Parathyroid adenoma (tissue), 2 donors: ENCODE measurements at regions not wholly inside any gene's neighbourhood (a gene's known extent, or its start where the extent isn't known, plus 50 kb on each side); places are given as distances from the start of the nearest gene placed in this dataset.

Experiments used
- H2AFZ ChIP-seq: fragments of 300-600 bp; sonication (generic); one replicate; pipeline ENCODE4 v1.7.0; 2017; ENCODE audit warnings: antibody characterized with exemption, mild to moderate bottlenecking
- H3K27ac ChIP-seq: fragments of 300-600 bp; sonication (generic); one replicate; pipeline ENCODE4 v1.7.0; 2017
- H3K27me3 ChIP-seq: fragments of 300-600 bp; sonication (generic); one replicate; pipeline ENCODE4 v1.7.0; 2017; ENCODE audit warnings: low read length; ENCODE audit not compliant: control insufficient read depth, insufficient read depth
- H3K36me3 ChIP-seq: fragments of 300-600 bp; sonication (generic); one replicate; pipeline ENCODE4 v1.7.0; 2017; ENCODE audit warnings: low read length; ENCODE audit not compliant: control insufficient read depth, insufficient read depth
- H3K4me1 ChIP-seq: fragments of 300-600 bp; sonication (generic); one replicate; pipeline ENCODE4 v1.7.0; 2017; ENCODE audit warnings: control low read depth
- H3K4me2 ChIP-seq: fragments of 300-600 bp; sonication (generic); one replicate; pipeline ENCODE4 v1.7.0; 2017; ENCODE audit warnings: low read length
- H3K4me3 ChIP-seq: fragments of 300-600 bp; sonication (generic); one replicate; pipeline ENCODE4 v1.7.0; 2017; ENCODE audit warnings: low read depth, low read length
- H3K79me2 ChIP-seq: fragments of 300-600 bp; sonication (generic); one replicate; pipeline ENCODE4 v1.7.0; 2017; ENCODE audit warnings: control low read depth
- H3K9ac ChIP-seq: fragments of 300-600 bp; sonication (generic); one replicate; pipeline ENCODE4 v1.7.0; 2017; ENCODE audit warnings: mild to moderate bottlenecking
- H3K9me3 ChIP-seq: fragments of 300-600 bp; sonication (generic); one replicate; pipeline ENCODE4 v1.7.0; 2017; ENCODE audit warnings: low read length; ENCODE audit not compliant: control insufficient read depth
- CTCF ChIP-seq: fragments of 300-600 bp; sonication (generic); IDR thresholded peaks from one replicate; pipeline ENCODE4 v1.7.0; 2017; ENCODE audit warnings: antibody characterized with exemption, mild to moderate bottlenecking
- donor health status: primary hyperparathyroidism.

- Histone ChIP-seq H3K36me3 (no peaks in the 10 kb centered on the region), H3K27ac (no peak overlapping the region), H2AFZ (no peak overlapping the region), H3K4me1 (peaks cover 4% of the 10 kb centered on the region), H3K9me3 (no peaks in the 10 kb centered on the region), H3K4me3 (no peak overlapping the region), H3K27me3 (no peaks in the 10 kb centered on the region), H3K79me2 (no peaks in the 10 kb centered on the region), H3K4me2 (no peak overlapping the region), H3K9ac (no peak overlapping the region)
- TF ChIP-seq CTCF: no peak
Measured at GRCh38 chr12:92021666-92022035, 124.0 kb downstream of the BTG1 start.

GRCh38 chr12:92020983-92021665, 124.5 kb downstream of the BTG1 start:
- no peak overlapping the region for H3K4me2 ChIP-seq
- H3K9ac ChIP-seq: no peak overlapping the region
- H3K36me3 ChIP-seq: no peaks in the 10 kb centered on the region
- no peaks in the 10 kb centered on the region for H3K9me3 ChIP-seq
- peaks cover 4% of the 10 kb centered on the region for H3K4me1 ChIP-seq
- no peaks in the 10 kb centered on the region for H3K79me2 ChIP-seq
- H3K27ac ChIP-seq: no peak overlapping the region
- H3K27me3 ChIP-seq: no peaks in the 10 kb centered on the region
- H2AFZ ChIP-seq: no peak overlapping the region
- TF ChIP-seq CTCF: no peak
- no peak overlapping the region for H3K4me3 ChIP-seq

GRCh38 chr12:92019491-92020277, 126.0 kb downstream of the BTG1 start:
- Histone ChIP-seq H3K4me1 (peaks cover 4% of the 10 kb centered on the region), H3K4me2 (no peak overlapping the region), H3K79me2 (no peaks in the 10 kb centered on the region), H2AFZ (no peak overlapping the region), H3K4me3 (no peak overlapping the region), H3K9ac (no peak overlapping the region), H3K36me3 (no peaks in the 10 kb centered on the region), H3K27me3 (no peaks in the 10 kb centered on the region), H3K9me3 (no peaks in the 10 kb centered on the region), H3K27ac (no peak overlapping the region)
- no peak for TF ChIP-seq CTCF

- H3K4me3 ChIP-seq: no peak overlapping the region
- no peaks in the 10 kb centered on the region for H3K27me3 ChIP-seq
- no peaks in the 10 kb centered on the region for H3K4me1 ChIP-seq
- no peak overlapping the region for H3K9ac ChIP-seq
- no peak overlapping the region for H3K27ac ChIP-seq
- H3K9me3 ChIP-seq: no peaks in the 10 kb centered on the region
- no peaks in the 10 kb centered on the region for H3K79me2 ChIP-seq
- H3K36me3 ChIP-seq: no peaks in the 10 kb centered on the region
- TF ChIP-seq CTCF: no peak
- no peak overlapping the region for H2AFZ ChIP-seq
- H3K4me2 ChIP-seq: no peak overlapping the region
Measured at GRCh38 chr12:92012691-92013090, 133.0 kb downstream of the BTG1 start.
